Endothelial cell of umbilical vein (primary cell): ENCODE measurements at regions not wholly inside any gene's neighbourhood (a gene's known extent, or its start where the extent isn't known, plus 50 kb on each side); places are given as distances from the start of the nearest gene placed in this dataset.

ENCODE experiments used
- EZH2 ChIP-seq: IDR thresholded peaks from 2 replicates; pipeline ENCODE4 v1.6.1; 2012; ENCODE audit warnings: borderline replicate concordance, low read depth, mild to moderate bottlenecking, moderate library complexity, low read length, inconsistent platforms; ENCODE audit not compliant: severe bottlenecking
- GATA2 ChIP-seq: IDR thresholded peaks from 2 replicates; pipeline ENCODE4 v1.7.0; 2011; ENCODE audit warnings: low read depth, mild to moderate bottlenecking, moderate library complexity, mixed read lengths, low read length; ENCODE audit not compliant: insufficient read length, insufficient read depth
- JUN ChIP-seq: IDR thresholded peaks from 2 replicates; pipeline ENCODE4 v1.6.1; 2011; ENCODE audit warnings: borderline replicate concordance, low read depth; ENCODE audit not compliant: insufficient read length, insufficient read depth
- MYC ChIP-seq: IDR thresholded peaks from one replicate; pipeline ENCODE4 v1.6.1; 2011; ENCODE audit warnings: mild to moderate bottlenecking, low read depth, low read length
- POLR2A ChIP-seq: IDR thresholded peaks from 2 replicates; pipeline ENCODE4 v1.6.1; 2012; ENCODE audit warnings: low read depth, mild to moderate bottlenecking, control low read depth, low read length
- POLR2AphosphoS5 ChIP-seq: IDR thresholded peaks from 2 replicates; pipeline ENCODE4 v1.6.1; 2012; ENCODE audit warnings: low read depth, mild to moderate bottlenecking, control low read depth, low read length, moderate library complexity; ENCODE audit not compliant: insufficient read depth
- TF ChIP-seq, protein P1 (sequence below), 2 donors: IDR thresholded peaks; 1 replicate in 1 of 2; 2 replicates in 1 of 2; pipeline ENCODE4 v1.5.1; 2011; ENCODE audit warnings: low read length in 2 of 2, mild to moderate bottlenecking in 2 of 2, moderate library complexity in 2 of 2, control low read depth in 1 of 2, inconsistent platforms in 1 of 2, low read depth in 1 of 2; ENCODE audit not compliant: insufficient read depth in 1 of 2; ENCODE audit errors: extremely low read depth in 1 of 2
- TF ChIP-seq, protein P2 (sequence below): IDR thresholded peaks from 2 replicates; pipeline ENCODE4 v1.6.1; 2011; ENCODE audit not compliant: insufficient read depth, insufficient read length

- TF ChIP-seq POLR2AphosphoS5 (no peak), POLR2A (no peak), JUN (no peak), MYC (no peak), GATA2 (peak; percentile 17), EZH2 (no peak)
- TF ChIP-seq, protein P1, sequence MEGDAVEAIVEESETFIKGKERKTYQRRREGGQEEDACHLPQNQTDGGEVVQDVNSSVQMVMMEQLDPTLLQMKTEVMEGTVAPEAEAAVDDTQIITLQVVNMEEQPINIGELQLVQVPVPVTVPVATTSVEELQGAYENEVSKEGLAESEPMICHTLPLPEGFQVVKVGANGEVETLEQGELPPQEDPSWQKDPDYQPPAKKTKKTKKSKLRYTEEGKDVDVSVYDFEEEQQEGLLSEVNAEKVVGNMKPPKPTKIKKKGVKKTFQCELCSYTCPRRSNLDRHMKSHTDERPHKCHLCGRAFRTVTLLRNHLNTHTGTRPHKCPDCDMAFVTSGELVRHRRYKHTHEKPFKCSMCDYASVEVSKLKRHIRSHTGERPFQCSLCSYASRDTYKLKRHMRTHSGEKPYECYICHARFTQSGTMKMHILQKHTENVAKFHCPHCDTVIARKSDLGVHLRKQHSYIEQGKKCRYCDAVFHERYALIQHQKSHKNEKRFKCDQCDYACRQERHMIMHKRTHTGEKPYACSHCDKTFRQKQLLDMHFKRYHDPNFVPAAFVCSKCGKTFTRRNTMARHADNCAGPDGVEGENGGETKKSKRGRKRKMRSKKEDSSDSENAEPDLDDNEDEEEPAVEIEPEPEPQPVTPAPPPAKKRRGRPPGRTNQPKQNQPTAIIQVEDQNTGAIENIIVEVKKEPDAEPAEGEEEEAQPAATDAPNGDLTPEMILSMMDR (IDR thresholded peaks at IDR 0.05; ENCODE audit: extremely low read depth in 1 of 2, insufficient read depth in 1 of 2, low read depth in 1 of 2, low read length in 2 of 2): no peak
- TF ChIP-seq, protein P2, sequence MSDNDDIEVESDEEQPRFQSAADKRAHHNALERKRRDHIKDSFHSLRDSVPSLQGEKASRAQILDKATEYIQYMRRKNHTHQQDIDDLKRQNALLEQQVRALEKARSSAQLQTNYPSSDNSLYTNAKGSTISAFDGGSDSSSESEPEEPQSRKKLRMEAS: no peak
Measured at GRCh38 chrX:26295425-26295824, 79.5 kb downstream of the MAGEB5 start.
